Astrocyte (in vitro differentiated cells and primary cell): ENCODE measurements at regions not wholly inside any gene's neighbourhood (a gene's known extent, or its start where the extent isn't known, plus 50 kb on each side); places are given as distances from the start of the nearest gene placed in this dataset.

ENCODE experiments used
- DNase-seq: peaks from one replicate; pipeline ENCODE4 v3.0.0-alpha.2; 2010; ENCODE audit warnings: low read depth
- FAIRE-seq: peaks from 2 replicates; lab custom pipeline; 2011; peaks lifted over from hg19 to GRCh38; lab: Jason Lieb, UNC
- H2AFZ ChIP-seq: 2 replicates; pipeline ENCODE4 v1.6.0; 2012; ENCODE audit warnings: low read depth, low read length, inconsistent platforms
- H3K27ac ChIP-seq: 2 replicates; pipeline ENCODE4 v1.5.1; 2011; ENCODE audit warnings: low read depth, low read length, inconsistent platforms
- H3K27me3 ChIP-seq: 2 replicates; pipeline ENCODE4 v1.6.0; 2011; ENCODE audit warnings: low read length, inconsistent platforms; ENCODE audit not compliant: insufficient read depth
- H3K36me3 ChIP-seq: 2 replicates; pipeline ENCODE4 v1.5.1; 2011; ENCODE audit warnings: low read length, inconsistent platforms; ENCODE audit not compliant: insufficient read depth
- H3K4me1 ChIP-seq: 2 replicates; pipeline ENCODE4 v1.5.1; 2011; ENCODE audit warnings: low read length, inconsistent platforms; ENCODE audit not compliant: insufficient read depth
- H3K4me2 ChIP-seq: 2 replicates; pipeline ENCODE4 v1.6.0; 2012; ENCODE audit warnings: low read length, inconsistent platforms
- H3K4me3 ChIP-seq: 2 replicates; pipeline ENCODE4 v1.5.1; 2011; ENCODE audit warnings: low read depth, mild to moderate bottlenecking, low read length, inconsistent platforms; ENCODE audit not compliant: insufficient read depth
- H3K79me2 ChIP-seq: 2 replicates; pipeline ENCODE4 v1.6.0; 2012; ENCODE audit warnings: mild to moderate bottlenecking, low read length, inconsistent platforms; ENCODE audit not compliant: insufficient read depth
- H3K9ac ChIP-seq: 2 replicates; pipeline ENCODE4 v1.6.0; 2012; ENCODE audit warnings: mild to moderate bottlenecking, low read length, inconsistent platforms
- H3K9me3 ChIP-seq: 2 replicates; pipeline ENCODE4 v1.5.1; 2012; ENCODE audit warnings: low read depth, mild to moderate bottlenecking, low read length, inconsistent platforms; ENCODE audit not compliant: insufficient read depth
- H4K20me1 ChIP-seq: 2 replicates; pipeline ENCODE4 v1.6.0; 2012; ENCODE audit warnings: low read length, inconsistent platforms; ENCODE audit not compliant: insufficient read depth
- H3K27ac Mint-ChIP-seq: one replicate; pipeline ENCODE4 v1.8.0; 2021; ENCODE audit warnings: mild to moderate bottlenecking, mixed read lengths; ENCODE audit not compliant: unreplicated experiment
- H3K27me3 Mint-ChIP-seq: one replicate; pipeline ENCODE4 v1.8.0; 2021; ENCODE audit warnings: low read depth, mixed read lengths; ENCODE audit not compliant: unreplicated experiment
- H3K36me3 Mint-ChIP-seq: one replicate; pipeline ENCODE4 v1.8.0; 2021; ENCODE audit warnings: low read depth, mixed read lengths; ENCODE audit not compliant: unreplicated experiment
- H3K4me1 Mint-ChIP-seq: one replicate; pipeline ENCODE4 v1.8.0; 2021; ENCODE audit warnings: low read depth, mixed read lengths; ENCODE audit not compliant: unreplicated experiment
- H3K4me3 Mint-ChIP-seq: one replicate; pipeline ENCODE4 v1.8.0; 2021; ENCODE audit warnings: mild to moderate bottlenecking, moderate library complexity, mixed read lengths; ENCODE audit not compliant: unreplicated experiment
- H3K9me3 Mint-ChIP-seq: one replicate; pipeline ENCODE4 v1.8.0; 2021; ENCODE audit warnings: mild to moderate bottlenecking, mixed read lengths; ENCODE audit not compliant: unreplicated experiment
- CTCF ChIP-seq: IDR thresholded peaks from 2 replicates; pipeline ENCODE4 v1.5.1; 2011; ENCODE audit warnings: low read depth, mild to moderate bottlenecking, inconsistent platforms, low read length, moderate library complexity; ENCODE audit not compliant: insufficient read depth
- EZH2 ChIP-seq: IDR thresholded peaks from 2 replicates; pipeline ENCODE4 v1.6.1; 2012; ENCODE audit warnings: mild to moderate bottlenecking, low read length, inconsistent platforms; ENCODE audit not compliant: insufficient read depth

- Histone ChIP-seq H3K36me3 (no peaks in the 10 kb centered on the region), H3K27ac (no peak overlapping the region), H4K20me1 (no peaks in the 10 kb centered on the region), H3K9ac (no peak overlapping the region), H3K9me3 (no peaks in the 10 kb centered on the region), H3K4me2 (no peak overlapping the region), H3K27me3 (no peaks in the 10 kb centered on the region), H3K4me3 (no peak overlapping the region), H2AFZ (no peak overlapping the region), H3K4me1 (no peaks in the 10 kb centered on the region), H3K79me2 (no peaks in the 10 kb centered on the region)
- DNase-seq (no peak), FAIRE-seq (no peak)
- H3K27me3 Mint-ChIP-seq, result no peaks in the 10 kb centered on the region
- H3K27ac Mint-ChIP-seq, result no peak overlapping the region
- H3K4me3 Mint-ChIP-seq, result no peak overlapping the region
- no peaks in the 10 kb centered on the region for H3K4me1 Mint-ChIP-seq
- TF ChIP-seq EZH2 (no peak), CTCF (no peak)
- H3K9me3 Mint-ChIP-seq, result no peaks in the 10 kb centered on the region
- no peaks in the 10 kb centered on the region for H3K36me3 Mint-ChIP-seq
Measured at GRCh38 chr21:17231124-17231523, 281.7 kb upstream of the CXADR start.

GRCh38 chr21:17231771-17232170 is 281.1 kb upstream of the CXADR start:
- no peak overlapping the region for H2AFZ ChIP-seq
- FAIRE-seq (no peak), DNase-seq (no peak)

More at GRCh38 chr21:17231771-17232170, 281.1 kb upstream of the CXADR start:
- Histone ChIP-seq H3K27ac (no peak overlapping the region), H3K4me2 (no peak overlapping the region), H3K9me3 (no peaks in the 10 kb centered on the region), H3K36me3 (no peaks in the 10 kb centered on the region), H3K4me1 (no peaks in the 10 kb centered on the region), H3K79me2 (no peaks in the 10 kb centered on the region), H3K9ac (no peak overlapping the region), H4K20me1 (no peaks in the 10 kb centered on the region), H3K4me3 (no peak overlapping the region), H3K27me3 (no peaks in the 10 kb centered on the region)
- no peaks in the 10 kb centered on the region for H3K9me3 Mint-ChIP-seq
- no peaks in the 10 kb centered on the region for H3K27me3 Mint-ChIP-seq
- H3K4me1 Mint-ChIP-seq, result no peaks in the 10 kb centered on the region
- no peak overlapping the region for H3K27ac Mint-ChIP-seq
- no peaks in the 10 kb centered on the region for H3K36me3 Mint-ChIP-seq
- no peak overlapping the region for H3K4me3 Mint-ChIP-seq
- TF ChIP-seq CTCF, result no peak
- TF ChIP-seq EZH2, result no peak
